ENCODE measurements at regions not wholly inside any gene's neighbourhood (a gene's known extent, or its start where the extent isn't known, plus 50 kb on each side); places are given as distances from the start of the nearest gene placed in this dataset.

DNA sequence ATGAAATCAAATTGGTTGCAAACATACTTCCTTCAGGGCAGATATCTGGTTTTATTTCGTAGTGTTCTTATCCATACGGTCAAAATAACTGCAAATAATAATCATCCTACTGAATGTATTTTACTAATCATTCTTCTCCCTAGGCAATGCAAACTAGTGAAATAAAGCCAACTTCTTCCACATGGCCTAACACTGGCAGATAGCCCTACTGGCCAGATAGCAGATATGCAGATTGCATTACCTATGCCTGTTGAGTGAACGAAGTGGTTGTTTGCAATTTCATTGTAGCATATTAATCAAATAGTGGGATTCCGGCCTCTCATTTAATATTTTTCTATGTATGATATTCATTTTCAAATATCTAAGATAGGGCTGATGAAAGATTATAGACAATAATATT is 116.2 kb downstream of the CENPF start (continued):
- TF ChIP-seq, protein P1, sequence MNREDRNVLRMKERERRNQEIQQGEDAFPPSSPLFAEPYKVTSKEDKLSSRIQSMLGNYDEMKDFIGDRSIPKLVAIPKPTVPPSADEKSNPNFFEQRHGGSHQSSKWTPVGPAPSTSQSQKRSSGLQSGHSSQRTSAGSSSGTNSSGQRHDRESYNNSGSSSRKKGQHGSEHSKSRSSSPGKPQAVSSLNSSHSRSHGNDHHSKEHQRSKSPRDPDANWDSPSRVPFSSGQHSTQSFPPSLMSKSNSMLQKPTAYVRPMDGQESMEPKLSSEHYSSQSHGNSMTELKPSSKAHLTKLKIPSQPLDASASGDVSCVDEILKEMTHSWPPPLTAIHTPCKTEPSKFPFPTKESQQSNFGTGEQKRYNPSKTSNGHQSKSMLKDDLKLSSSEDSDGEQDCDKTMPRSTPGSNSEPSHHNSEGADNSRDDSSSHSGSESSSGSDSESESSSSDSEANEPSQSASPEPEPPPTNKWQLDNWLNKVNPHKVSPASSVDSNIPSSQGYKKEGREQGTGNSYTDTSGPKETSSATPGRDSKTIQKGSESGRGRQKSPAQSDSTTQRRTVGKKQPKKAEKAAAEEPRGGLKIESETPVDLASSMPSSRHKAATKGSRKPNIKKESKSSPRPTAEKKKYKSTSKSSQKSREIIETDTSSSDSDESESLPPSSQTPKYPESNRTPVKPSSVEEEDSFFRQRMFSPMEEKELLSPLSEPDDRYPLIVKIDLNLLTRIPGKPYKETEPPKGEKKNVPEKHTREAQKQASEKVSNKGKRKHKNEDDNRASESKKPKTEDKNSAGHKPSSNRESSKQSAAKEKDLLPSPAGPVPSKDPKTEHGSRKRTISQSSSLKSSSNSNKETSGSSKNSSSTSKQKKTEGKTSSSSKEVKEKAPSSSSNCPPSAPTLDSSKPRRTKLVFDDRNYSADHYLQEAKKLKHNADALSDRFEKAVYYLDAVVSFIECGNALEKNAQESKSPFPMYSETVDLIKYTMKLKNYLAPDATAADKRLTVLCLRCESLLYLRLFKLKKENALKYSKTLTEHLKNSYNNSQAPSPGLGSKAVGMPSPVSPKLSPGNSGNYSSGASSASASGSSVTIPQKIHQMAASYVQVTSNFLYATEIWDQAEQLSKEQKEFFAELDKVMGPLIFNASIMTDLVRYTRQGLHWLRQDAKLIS (CRISPR knock-in tag; IDR thresholded peaks at IDR 0.05; ENCODE audit: borderline replicate concordance) = no peak
- TF ChIP-seq ZBTB21 (CRISPR knock-in tag; IDR thresholded peaks at IDR 0.05; ENCODE audit: borderline replicate concordance) = no peak
- TF ChIP-seq PRRX2 (CRISPR knock-in tag; IDR thresholded peaks at IDR 0.05) = no peak
- TF ChIP-seq, protein P2, sequence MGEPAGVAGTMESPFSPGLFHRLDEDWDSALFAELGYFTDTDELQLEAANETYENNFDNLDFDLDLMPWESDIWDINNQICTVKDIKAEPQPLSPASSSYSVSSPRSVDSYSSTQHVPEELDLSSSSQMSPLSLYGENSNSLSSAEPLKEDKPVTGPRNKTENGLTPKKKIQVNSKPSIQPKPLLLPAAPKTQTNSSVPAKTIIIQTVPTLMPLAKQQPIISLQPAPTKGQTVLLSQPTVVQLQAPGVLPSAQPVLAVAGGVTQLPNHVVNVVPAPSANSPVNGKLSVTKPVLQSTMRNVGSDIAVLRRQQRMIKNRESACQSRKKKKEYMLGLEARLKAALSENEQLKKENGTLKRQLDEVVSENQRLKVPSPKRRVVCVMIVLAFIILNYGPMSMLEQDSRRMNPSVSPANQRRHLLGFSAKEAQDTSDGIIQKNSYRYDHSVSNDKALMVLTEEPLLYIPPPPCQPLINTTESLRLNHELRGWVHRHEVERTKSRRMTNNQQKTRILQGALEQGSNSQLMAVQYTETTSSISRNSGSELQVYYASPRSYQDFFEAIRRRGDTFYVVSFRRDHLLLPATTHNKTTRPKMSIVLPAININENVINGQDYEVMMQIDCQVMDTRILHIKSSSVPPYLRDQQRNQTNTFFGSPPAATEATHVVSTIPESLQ (CRISPR knock-in tag; IDR thresholded peaks at IDR 0.05) = no peak
- TF ChIP-seq, protein P3, sequence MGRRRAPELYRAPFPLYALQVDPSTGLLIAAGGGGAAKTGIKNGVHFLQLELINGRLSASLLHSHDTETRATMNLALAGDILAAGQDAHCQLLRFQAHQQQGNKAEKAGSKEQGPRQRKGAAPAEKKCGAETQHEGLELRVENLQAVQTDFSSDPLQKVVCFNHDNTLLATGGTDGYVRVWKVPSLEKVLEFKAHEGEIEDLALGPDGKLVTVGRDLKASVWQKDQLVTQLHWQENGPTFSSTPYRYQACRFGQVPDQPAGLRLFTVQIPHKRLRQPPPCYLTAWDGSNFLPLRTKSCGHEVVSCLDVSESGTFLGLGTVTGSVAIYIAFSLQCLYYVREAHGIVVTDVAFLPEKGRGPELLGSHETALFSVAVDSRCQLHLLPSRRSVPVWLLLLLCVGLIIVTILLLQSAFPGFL (CRISPR knock-in tag; IDR thresholded peaks at IDR 0.05; ENCODE audit: borderline replicate concordance) = no peak
- no peak for TF ChIP-seq CREB1 (CRISPR knock-in tag; IDR thresholded peaks at IDR 0.05)
- no peak for TF ChIP-seq NR1H2 (CRISPR knock-in tag; IDR thresholded peaks at IDR 0.05)

DNA sequence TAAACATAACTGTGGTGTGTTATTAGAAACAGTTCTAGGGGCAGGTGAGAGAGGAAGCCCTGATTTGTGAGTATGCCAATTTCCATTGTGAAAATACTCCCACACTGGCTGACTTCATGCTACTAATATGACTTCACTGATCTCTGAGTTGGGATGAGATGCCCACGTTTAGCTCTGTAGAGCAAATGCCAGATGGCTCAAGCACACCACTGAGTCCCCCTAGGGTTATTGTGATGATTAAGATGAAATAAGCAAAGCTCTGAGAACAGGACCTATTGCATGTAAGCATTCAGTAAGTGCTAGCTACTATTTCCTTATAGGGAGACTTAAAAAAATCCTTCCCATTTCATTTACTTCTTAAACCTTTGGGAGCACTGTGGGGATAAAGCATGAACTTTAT is 117.6 kb downstream of the CENPF start:
- Mint-ChIP-seq H3K9me3 (0 out of 2 replicates have a peak, but pooled peaks cover 6% of the 10 kb centered on the region), H3K27ac (no peak overlapping the region), H3K4me3 (no peak overlapping the region), H3K27me3 (ENCODE audit: low read depth) (no peaks in the 10 kb centered on the region), H3K4me1 (no peaks in the 10 kb centered on the region), H3K36me3 (no peaks in the 10 kb centered on the region)
- POLR2A ChIA-PET = no interaction called here
- no peak for ATAC-seq
- CTCF ChIA-PET = interaction anchor here (0.7 kb wide), 1 partner anchor 584 kb away, joined by 3 read pairs; no protein-coding TSS in a partner anchor
- DNase-seq (ENCODE audit: low spot score) = no peak
- TF ChIP-seq, protein P4, sequence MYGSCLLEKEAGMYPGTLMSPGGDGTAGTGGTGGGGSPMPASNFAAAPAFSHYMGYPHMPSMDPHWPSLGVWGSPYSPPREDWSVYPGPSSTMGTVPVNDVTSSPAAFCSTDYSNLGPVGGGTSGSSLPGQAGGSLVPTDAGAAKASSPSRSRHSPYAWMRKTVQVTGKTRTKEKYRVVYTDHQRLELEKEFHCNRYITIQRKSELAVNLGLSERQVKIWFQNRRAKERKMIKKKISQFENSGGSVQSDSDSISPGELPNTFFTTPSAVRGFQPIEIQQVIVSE (CRISPR knock-in tag; IDR thresholded peaks at IDR 0.05; ENCODE audit: borderline replicate concordance) = no peak
- no peak for TF ChIP-seq ELF4 (CRISPR knock-in tag; IDR thresholded peaks at IDR 0.05; ENCODE audit: low read depth)
- no peak for TF ChIP-seq NR3C1 (CRISPR knock-in tag; conservative IDR thresholded peaks at IDR 0.05; ENCODE audit: low read depth)
- TF ChIP-seq FOXK1 (CRISPR knock-in tag; IDR thresholded peaks at IDR 0.05) = no peak
- no peak for TF ChIP-seq PRRX2 (CRISPR knock-in tag; IDR thresholded peaks at IDR 0.05)
- TF ChIP-seq, protein P5, sequence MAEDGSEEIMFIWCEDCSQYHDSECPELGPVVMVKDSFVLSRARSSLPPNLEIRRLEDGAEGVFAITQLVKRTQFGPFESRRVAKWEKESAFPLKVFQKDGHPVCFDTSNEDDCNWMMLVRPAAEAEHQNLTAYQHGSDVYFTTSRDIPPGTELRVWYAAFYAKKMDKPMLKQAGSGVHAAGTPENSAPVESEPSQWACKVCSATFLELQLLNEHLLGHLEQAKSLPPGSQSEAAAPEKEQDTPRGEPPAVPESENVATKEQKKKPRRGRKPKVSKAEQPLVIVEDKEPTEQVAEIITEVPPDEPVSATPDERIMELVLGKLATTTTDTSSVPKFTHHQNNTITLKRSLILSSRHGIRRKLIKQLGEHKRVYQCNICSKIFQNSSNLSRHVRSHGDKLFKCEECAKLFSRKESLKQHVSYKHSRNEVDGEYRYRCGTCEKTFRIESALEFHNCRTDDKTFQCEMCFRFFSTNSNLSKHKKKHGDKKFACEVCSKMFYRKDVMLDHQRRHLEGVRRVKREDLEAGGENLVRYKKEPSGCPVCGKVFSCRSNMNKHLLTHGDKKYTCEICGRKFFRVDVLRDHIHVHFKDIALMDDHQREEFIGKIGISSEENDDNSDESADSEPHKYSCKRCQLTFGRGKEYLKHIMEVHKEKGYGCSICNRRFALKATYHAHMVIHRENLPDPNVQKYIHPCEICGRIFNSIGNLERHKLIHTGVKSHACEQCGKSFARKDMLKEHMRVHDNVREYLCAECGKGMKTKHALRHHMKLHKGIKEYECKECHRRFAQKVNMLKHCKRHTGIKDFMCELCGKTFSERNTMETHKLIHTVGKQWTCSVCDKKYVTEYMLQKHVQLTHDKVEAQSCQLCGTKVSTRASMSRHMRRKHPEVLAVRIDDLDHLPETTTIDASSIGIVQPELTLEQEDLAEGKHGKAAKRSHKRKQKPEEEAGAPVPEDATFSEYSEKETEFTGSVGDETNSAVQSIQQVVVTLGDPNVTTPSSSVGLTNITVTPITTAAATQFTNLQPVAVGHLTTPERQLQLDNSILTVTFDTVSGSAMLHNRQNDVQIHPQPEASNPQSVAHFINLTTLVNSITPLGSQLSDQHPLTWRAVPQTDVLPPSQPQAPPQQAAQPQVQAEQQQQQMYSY (CRISPR knock-in tag; IDR thresholded peaks at IDR 0.05) = no peak
- TF ChIP-seq GABPB1 (CRISPR knock-in tag; IDR thresholded peaks at IDR 0.05) = no peak
- no peak for TF ChIP-seq ATF1 (CRISPR knock-in tag; IDR thresholded peaks at IDR 0.05)
- TF ChIP-seq ZNF138 (CRISPR knock-in tag; conservative IDR thresholded peaks at IDR 0.05) = no peak
- TF ChIP-seq, protein P6, sequence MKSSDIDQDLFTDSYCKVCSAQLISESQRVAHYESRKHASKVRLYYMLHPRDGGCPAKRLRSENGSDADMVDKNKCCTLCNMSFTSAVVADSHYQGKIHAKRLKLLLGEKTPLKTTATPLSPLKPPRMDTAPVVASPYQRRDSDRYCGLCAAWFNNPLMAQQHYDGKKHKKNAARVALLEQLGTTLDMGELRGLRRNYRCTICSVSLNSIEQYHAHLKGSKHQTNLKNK (CRISPR knock-in tag; IDR thresholded peaks at IDR 0.05) = no peak
- TF ChIP-seq, protein P7, sequence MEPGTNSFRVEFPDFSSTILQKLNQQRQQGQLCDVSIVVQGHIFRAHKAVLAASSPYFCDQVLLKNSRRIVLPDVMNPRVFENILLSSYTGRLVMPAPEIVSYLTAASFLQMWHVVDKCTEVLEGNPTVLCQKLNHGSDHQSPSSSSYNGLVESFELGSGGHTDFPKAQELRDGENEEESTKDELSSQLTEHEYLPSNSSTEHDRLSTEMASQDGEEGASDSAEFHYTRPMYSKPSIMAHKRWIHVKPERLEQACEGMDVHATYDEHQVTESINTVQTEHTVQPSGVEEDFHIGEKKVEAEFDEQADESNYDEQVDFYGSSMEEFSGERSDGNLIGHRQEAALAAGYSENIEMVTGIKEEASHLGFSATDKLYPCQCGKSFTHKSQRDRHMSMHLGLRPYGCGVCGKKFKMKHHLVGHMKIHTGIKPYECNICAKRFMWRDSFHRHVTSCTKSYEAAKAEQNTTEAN (CRISPR knock-in tag; IDR thresholded peaks at IDR 0.05) = no peak
- TF ChIP-seq ESRRA (CRISPR knock-in tag; IDR thresholded peaks at IDR 0.05; ENCODE audit: borderline replicate concordance) = no peak
- no peak for TF ChIP-seq ZBTB21 (CRISPR knock-in tag; IDR thresholded peaks at IDR 0.05; ENCODE audit: borderline replicate concordance)
- TF ChIP-seq, protein P8, sequence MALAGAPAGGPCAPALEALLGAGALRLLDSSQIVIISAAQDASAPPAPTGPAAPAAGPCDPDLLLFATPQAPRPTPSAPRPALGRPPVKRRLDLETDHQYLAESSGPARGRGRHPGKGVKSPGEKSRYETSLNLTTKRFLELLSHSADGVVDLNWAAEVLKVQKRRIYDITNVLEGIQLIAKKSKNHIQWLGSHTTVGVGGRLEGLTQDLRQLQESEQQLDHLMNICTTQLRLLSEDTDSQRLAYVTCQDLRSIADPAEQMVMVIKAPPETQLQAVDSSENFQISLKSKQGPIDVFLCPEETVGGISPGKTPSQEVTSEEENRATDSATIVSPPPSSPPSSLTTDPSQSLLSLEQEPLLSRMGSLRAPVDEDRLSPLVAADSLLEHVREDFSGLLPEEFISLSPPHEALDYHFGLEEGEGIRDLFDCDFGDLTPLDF (CRISPR knock-in tag; IDR thresholded peaks at IDR 0.05) = no peak
- TF ChIP-seq NFE2L1 (CRISPR knock-in tag; IDR thresholded peaks at IDR 0.05) = no peak

Data from WTC11 (cell line).